Lung (tissue), 11 donors: ENCODE measurements at regions not wholly inside any gene's neighbourhood (a gene's known extent, or its start where the extent isn't known, plus 50 kb on each side); places are given as distances from the start of the nearest gene placed in this dataset.

Experiments used
- ATAC-seq: fragments of 200-7000 bp; cut with Tn5 transposase; one replicate; pipeline ENCODE4 v1.9.1; 2020; ENCODE audit warnings: moderate number of reproducible peaks; ENCODE audit not compliant: insufficient read depth, low FRiP score
- DNase-seq, 3 donors: peaks; one replicate each; pipeline ENCODE4 v3.0.0-alpha.2; 2013 to 2017
- H3K27ac ChIP-seq, 2 donors: one replicate each; pipeline ENCODE4 v1.5.1; 2013; ENCODE audit warnings: mild to moderate bottlenecking in 2 of 2, moderate library complexity in 2 of 2, control low read depth in 1 of 2, inconsistent platforms in 1 of 2, low read depth in 1 of 2, low read length in 1 of 2
- H3K27me3 ChIP-seq, 3 donors: one replicate each; pipeline ENCODE4 v1.5.1; 2013; ENCODE audit warnings: low read length in 2 of 3; ENCODE audit not compliant: control insufficient read depth in 3 of 3, insufficient read depth in 3 of 3
- H3K36me3 ChIP-seq, 4 donors: one replicate each; pipeline ENCODE4 v1.5.1; 2013; ENCODE audit warnings: low read length in 4 of 4, mild to moderate bottlenecking in 1 of 4, moderate library complexity in 1 of 4; ENCODE audit not compliant: control insufficient read depth in 4 of 4, insufficient read depth in 4 of 4
- H3K4me1 ChIP-seq, 5 donors: one replicate each; pipeline ENCODE4 v1.5.1; 2013; ENCODE audit warnings: low read length in 5 of 5, mild to moderate bottlenecking in 2 of 5, moderate library complexity in 1 of 5; ENCODE audit not compliant: control insufficient read depth in 5 of 5, insufficient read depth in 5 of 5
- H3K4me3 ChIP-seq: one replicate; pipeline ENCODE4 v1.5.1; 2013; ENCODE audit warnings: mild to moderate bottlenecking, control low read depth, moderate library complexity
- H3K9ac ChIP-seq, 2 donors: one replicate each; pipeline ENCODE4 v1.5.1; 2013; ENCODE audit warnings: low read length in 2 of 2, control low read depth in 1 of 2; ENCODE audit not compliant: insufficient read depth in 1 of 2
- H3K9me3 ChIP-seq, 4 donors: one replicate each; pipeline ENCODE4 v1.5.1; 2013; ENCODE audit warnings: low read length in 3 of 4, mild to moderate bottlenecking in 1 of 4, moderate library complexity in 1 of 4; ENCODE audit not compliant: control insufficient read depth in 4 of 4, insufficient read depth in 3 of 4
- WGBS, 2 donors: extraction: QIAGEN DNeasy Blood & Tissue Kit; methylation state at CpG; one replicate each; pipeline ENCODE4 v1.1.7; 2013; 5-methylcytosine and 5-hydroxymethylcytosine counted together
- TF ChIP-seq, protein P1 (sequence below): IDR thresholded peaks from 2 replicates; pipeline ENCODE4 v1.5.1; 2012; ENCODE audit warnings: mild to moderate bottlenecking; ENCODE audit errors: control extremely low read depth, extremely low read depth
- donor health status: control.
- donor health status: control.
- donor health status: Bipolar disorder and iron deficiency.
- donor health status: healthy.
- donor health status: DM: yes; HTN: yes; CAD: no.

DNA sequence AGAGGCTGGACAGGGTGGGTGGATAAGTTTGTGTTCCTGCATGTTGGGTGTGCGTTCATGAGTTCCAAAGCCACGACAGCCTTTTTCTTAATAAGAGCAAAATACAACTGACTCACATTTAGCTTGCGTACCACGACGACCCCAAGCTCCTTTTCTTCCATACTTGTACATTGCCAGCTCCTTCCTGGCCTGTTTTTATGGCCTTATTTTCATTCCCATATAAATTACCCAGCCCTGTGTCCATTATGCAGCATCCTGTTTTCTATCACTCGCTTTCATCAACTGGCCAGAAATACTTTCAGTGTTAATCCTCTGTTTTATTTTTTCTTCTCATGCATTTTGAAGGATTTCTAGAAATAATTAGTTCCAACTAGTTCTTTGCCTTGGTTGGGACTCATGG, 499.1 kb downstream of the FOXO1 start:
- ATAC-seq (no peak), DNase-seq (no peak)
- TF ChIP-seq, protein P1, sequence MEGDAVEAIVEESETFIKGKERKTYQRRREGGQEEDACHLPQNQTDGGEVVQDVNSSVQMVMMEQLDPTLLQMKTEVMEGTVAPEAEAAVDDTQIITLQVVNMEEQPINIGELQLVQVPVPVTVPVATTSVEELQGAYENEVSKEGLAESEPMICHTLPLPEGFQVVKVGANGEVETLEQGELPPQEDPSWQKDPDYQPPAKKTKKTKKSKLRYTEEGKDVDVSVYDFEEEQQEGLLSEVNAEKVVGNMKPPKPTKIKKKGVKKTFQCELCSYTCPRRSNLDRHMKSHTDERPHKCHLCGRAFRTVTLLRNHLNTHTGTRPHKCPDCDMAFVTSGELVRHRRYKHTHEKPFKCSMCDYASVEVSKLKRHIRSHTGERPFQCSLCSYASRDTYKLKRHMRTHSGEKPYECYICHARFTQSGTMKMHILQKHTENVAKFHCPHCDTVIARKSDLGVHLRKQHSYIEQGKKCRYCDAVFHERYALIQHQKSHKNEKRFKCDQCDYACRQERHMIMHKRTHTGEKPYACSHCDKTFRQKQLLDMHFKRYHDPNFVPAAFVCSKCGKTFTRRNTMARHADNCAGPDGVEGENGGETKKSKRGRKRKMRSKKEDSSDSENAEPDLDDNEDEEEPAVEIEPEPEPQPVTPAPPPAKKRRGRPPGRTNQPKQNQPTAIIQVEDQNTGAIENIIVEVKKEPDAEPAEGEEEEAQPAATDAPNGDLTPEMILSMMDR = no peak
- Histone ChIP-seq H3K27me3 (peaks cover 0 to 4% (median 0%) of the 10 kb centered on the region in 3 donors), H3K4me1 (peaks cover 0 to 9% (median 0%) of the 10 kb centered on the region in 5 donors), H3K9ac (no peak overlapping the region), H3K4me3 (no peak overlapping the region), H3K27ac (no peak overlapping the region), H3K36me3 (no peaks in the 10 kb centered on the region), H3K9me3 (peaks cover 0 to 2% (median 0%) of the 10 kb centered on the region in 4 donors)
- 94 to 96% methylated on average over 6 of the region's 6 CpGs for WGBS, 2 donors

DNA sequence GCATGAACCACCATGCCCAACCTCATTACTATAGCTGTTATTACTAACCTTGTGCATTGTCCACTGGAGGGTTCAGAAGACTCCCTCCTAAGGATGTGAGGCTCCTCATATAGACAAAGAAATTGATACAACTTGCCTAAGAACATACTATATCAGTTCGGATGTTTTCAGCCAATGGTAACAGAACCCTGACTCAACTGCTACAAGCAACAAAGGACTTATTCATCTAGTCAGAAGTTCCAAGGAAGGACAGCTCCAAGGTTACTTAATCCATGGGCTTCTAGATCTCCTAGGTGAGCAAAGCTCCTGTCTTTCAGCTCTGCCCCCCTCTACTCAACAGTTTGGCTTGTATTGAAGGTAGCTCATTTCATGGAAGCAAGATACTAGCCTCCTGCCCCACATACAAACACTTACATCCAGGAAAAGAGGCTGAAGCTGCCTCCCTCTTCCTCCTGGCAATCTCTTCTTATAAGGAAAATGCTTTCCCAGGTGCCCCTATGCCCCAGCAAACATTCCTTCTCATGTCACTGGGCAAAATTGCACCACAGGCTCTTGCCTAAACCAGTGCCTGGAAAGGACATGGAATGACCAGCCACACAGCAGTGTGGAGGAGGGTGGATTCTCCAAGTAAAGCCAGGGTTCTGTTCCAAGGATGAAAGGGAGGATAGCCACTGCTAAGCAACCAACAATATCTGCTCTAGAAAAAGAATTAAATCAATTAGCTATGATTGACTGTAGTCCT, 497.8 kb downstream of the FOXO1 start:
- DNase-seq (no peak), ATAC-seq (no peak)
- peaks cover 0 to 5% (median 0%) of the 10 kb centered on the region in 5 donors for H3K4me1 ChIP-seq
- 93 to 100% methylated on average over 1 of the region's 1 CpG for WGBS, 2 donors
- peaks cover 0 to 11% (median 2%) of the 10 kb centered on the region in 3 donors for H3K27me3 ChIP-seq
- H3K9me3 ChIP-seq = peaks cover 0 to 2% (median 0%) of the 10 kb centered on the region in 4 donors
- H3K4me3 ChIP-seq = no peak overlapping the region
- no peak overlapping the region for H3K9ac ChIP-seq
- TF ChIP-seq, protein P1 = no peak
- no peaks in the 10 kb centered on the region for H3K36me3 ChIP-seq
- H3K27ac ChIP-seq = no peak overlapping the region

DNA sequence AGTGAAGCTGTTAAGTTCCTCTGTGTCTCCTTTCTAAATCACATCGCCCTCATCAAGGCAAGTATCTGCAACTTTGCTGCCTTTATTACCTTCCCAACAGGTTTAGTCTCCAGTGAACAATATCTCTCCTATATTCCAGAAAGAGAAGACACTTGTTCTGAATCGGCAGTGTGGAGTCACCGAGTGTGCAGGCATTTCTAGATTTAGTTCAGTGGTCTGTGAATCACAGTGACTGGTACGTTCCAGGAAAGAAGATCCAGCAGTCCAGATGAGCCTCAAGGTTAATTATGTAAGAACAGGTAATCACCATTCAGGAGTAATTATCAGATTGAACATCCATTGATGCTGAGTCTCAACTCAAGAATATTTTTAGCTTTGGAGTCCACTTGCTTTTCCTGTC, 497.0 kb downstream of the FOXO1 start:
- H3K27ac ChIP-seq = no peak overlapping the region
- no peak for DNase-seq
- WGBS, 2 donors = 91 to 94% methylated on average over 4 of the region's 4 CpGs

More for the DNA sequence above, 497.0 kb downstream of the FOXO1 start:
- Histone ChIP-seq H3K9me3 (peaks cover 0 to 2% (median 0%) of the 10 kb centered on the region in 4 donors), H3K9ac (no peak overlapping the region), H3K4me3 (no peak overlapping the region), H3K27me3 (peaks cover 0 to 15% (median 2%) of the 10 kb centered on the region in 3 donors), H3K36me3 (no peaks in the 10 kb centered on the region), H3K4me1 (no peaks in the 10 kb centered on the region)
- no peak for ATAC-seq
- TF ChIP-seq, protein P1 = no peak
